K562 (cell line): ENCODE measurements at regions not wholly inside any gene's neighbourhood (a gene's known extent, or its start where the extent isn't known, plus 50 kb on each side); places are given as distances from the start of the nearest gene placed in this dataset.

Experiments
- ELF4 ChIP-seq: fragments of 450-650 bp; formaldehyde crosslinking; IDR thresholded peaks from 2 replicates; pipeline ENCODE4 v1.4.0; 2022; ENCODE audit warnings: missing genetic modification characterization
- FIP1L1 ChIP-seq: fragments of 200-400 bp; formaldehyde crosslinking; IDR thresholded peaks from 2 replicates; pipeline ENCODE4 v1.6.1; 2018; ENCODE audit warnings: mild to moderate bottlenecking, low read depth, low read length; ENCODE audit not compliant: poor library complexity, severe bottlenecking
- FOXP1 ChIP-seq: sonication (generic); formaldehyde crosslinking; IDR thresholded peaks from 2 replicates; pipeline ENCODE4 v1.8.0; 2022; ENCODE audit warnings: mild to moderate bottlenecking, missing genetic modification reagents
- MTA3 ChIP-seq: fragments of 450-650 bp; formaldehyde crosslinking; IDR thresholded peaks from 2 replicates; pipeline ENCODE4 v1.6.1; 2017; ENCODE audit warnings: mild to moderate bottlenecking, borderline replicate concordance
- STAT5B ChIP-seq: fragments of 250-450 bp; sonication (Bioruptor Pico); IDR thresholded peaks from 2 replicates; pipeline ENCODE4 v1.8.0; 2021; ENCODE audit warnings: mild to moderate bottlenecking, inconsistent platforms
- TCF7L2 ChIP-seq: fragments of 150-350 bp; IDR thresholded peaks from 2 replicates; pipeline ENCODE4 v1.6.1; 2016; ENCODE audit warnings: low read depth, mild to moderate bottlenecking, low read length, moderate library complexity
- TEAD2 ChIP-seq: fragments of 450-650 bp; IDR thresholded peaks from 2 replicates; pipeline ENCODE4 v1.6.1; 2016; ENCODE audit warnings: missing genetic modification characterization, control low read depth, missing compliant biosample characterization
- TF ChIP-seq, protein P1 (sequence below): IDR thresholded peaks from 2 replicates; pipeline ENCODE4 v1.6.1; 2016; ENCODE audit warnings: missing genetic modification characterization, missing compliant biosample characterization
- TF ChIP-seq, protein P2 (sequence below): fragments of 200-800 bp; sonication (Bioruptor generic); IDR thresholded peaks from 2 replicates; pipeline ENCODE4 v1.6.1; 2016; ENCODE audit warnings: missing genetic modification characterization, missing compliant biosample characterization
- TF ChIP-seq, protein P3 (sequence below), 2 experiments: fragments of 450-650 bp in 1 of 2; IDR thresholded peaks; 2 replicates each; pipeline ENCODE4 v1.6.1; 2011 to 2017; ENCODE audit warnings: low read depth in 2 of 2, antibody characterized with exemption in 1 of 2, borderline replicate concordance in 1 of 2, low read length in 1 of 2, mild to moderate bottlenecking in 1 of 2, mixed read lengths in 1 of 2; ENCODE audit not compliant: control insufficient read depth in 1 of 2

- no peak for TF ChIP-seq FIP1L1
- no peak for TF ChIP-seq STAT5B
- TF ChIP-seq, protein P1, sequence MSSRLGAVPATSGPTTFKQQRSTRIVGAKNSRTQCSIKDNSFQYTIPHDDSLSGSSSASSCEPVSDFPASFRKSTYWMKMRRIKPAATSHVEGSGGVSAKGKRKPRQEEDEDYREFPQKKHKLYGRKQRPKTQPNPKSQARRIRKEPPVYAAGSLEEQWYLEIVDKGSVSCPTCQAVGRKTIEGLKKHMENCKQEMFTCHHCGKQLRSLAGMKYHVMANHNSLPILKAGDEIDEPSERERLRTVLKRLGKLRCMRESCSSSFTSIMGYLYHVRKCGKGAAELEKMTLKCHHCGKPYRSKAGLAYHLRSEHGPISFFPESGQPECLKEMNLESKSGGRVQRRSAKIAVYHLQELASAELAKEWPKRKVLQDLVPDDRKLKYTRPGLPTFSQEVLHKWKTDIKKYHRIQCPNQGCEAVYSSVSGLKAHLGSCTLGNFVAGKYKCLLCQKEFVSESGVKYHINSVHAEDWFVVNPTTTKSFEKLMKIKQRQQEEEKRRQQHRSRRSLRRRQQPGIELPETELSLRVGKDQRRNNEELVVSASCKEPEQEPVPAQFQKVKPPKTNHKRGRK (tag), result no peak
- no peak for TF ChIP-seq ELF4
- TF ChIP-seq, protein P2, sequence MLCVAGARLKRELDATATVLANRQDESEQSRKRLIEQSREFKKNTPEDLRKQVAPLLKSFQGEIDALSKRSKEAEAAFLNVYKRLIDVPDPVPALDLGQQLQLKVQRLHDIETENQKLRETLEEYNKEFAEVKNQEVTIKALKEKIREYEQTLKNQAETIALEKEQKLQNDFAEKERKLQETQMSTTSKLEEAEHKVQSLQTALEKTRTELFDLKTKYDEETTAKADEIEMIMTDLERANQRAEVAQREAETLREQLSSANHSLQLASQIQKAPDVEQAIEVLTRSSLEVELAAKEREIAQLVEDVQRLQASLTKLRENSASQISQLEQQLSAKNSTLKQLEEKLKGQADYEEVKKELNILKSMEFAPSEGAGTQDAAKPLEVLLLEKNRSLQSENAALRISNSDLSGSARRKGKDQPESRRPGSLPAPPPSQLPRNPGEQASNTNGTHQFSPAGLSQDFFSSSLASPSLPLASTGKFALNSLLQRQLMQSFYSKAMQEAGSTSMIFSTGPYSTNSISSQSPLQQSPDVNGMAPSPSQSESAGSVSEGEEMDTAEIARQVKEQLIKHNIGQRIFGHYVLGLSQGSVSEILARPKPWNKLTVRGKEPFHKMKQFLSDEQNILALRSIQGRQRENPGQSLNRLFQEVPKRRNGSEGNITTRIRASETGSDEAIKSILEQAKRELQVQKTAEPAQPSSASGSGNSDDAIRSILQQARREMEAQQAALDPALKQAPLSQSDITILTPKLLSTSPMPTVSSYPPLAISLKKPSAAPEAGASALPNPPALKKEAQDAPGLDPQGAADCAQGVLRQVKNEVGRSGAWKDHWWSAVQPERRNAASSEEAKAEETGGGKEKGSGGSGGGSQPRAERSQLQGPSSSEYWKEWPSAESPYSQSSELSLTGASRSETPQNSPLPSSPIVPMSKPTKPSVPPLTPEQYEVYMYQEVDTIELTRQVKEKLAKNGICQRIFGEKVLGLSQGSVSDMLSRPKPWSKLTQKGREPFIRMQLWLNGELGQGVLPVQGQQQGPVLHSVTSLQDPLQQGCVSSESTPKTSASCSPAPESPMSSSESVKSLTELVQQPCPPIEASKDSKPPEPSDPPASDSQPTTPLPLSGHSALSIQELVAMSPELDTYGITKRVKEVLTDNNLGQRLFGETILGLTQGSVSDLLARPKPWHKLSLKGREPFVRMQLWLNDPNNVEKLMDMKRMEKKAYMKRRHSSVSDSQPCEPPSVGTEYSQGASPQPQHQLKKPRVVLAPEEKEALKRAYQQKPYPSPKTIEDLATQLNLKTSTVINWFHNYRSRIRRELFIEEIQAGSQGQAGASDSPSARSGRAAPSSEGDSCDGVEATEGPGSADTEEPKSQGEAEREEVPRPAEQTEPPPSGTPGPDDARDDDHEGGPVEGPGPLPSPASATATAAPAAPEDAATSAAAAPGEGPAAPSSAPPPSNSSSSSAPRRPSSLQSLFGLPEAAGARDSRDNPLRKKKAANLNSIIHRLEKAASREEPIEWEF (CRISPR knock-in tag), result no peak
- no peak for TF ChIP-seq MTA3
- TF ChIP-seq TCF7L2, result no peak
- no peak for TF ChIP-seq FOXP1
- TF ChIP-seq TEAD2, result no peak
- TF ChIP-seq, protein P3, sequence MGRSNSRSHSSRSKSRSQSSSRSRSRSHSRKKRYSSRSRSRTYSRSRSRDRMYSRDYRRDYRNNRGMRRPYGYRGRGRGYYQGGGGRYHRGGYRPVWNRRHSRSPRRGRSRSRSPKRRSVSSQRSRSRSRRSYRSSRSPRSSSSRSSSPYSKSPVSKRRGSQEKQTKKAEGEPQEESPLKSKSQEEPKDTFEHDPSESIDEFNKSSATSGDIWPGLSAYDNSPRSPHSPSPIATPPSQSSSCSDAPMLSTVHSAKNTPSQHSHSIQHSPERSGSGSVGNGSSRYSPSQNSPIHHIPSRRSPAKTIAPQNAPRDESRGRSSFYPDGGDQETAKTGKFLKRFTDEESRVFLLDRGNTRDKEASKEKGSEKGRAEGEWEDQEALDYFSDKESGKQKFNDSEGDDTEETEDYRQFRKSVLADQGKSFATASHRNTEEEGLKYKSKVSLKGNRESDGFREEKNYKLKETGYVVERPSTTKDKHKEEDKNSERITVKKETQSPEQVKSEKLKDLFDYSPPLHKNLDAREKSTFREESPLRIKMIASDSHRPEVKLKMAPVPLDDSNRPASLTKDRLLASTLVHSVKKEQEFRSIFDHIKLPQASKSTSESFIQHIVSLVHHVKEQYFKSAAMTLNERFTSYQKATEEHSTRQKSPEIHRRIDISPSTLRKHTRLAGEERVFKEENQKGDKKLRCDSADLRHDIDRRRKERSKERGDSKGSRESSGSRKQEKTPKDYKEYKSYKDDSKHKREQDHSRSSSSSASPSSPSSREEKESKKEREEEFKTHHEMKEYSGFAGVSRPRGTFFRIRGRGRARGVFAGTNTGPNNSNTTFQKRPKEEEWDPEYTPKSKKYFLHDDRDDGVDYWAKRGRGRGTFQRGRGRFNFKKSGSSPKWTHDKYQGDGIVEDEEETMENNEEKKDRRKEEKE (IDR thresholded peaks at IDR 0.05; ENCODE audit: borderline replicate concordance in 1 of 2, control insufficient read depth in 1 of 2, low read depth in 2 of 2, low read length in 1 of 2), result no peak
Observed at GRCh38 chr4:115201042-115201330, 87.6 kb upstream of the NDST4 start.
